ENCODE measurements at regions not wholly inside any gene's neighbourhood (a gene's known extent, or its start where the extent isn't known, plus 50 kb on each side); places are given as distances from the start of the nearest gene placed in this dataset.
"Not testable (repeated sequence)": the region's sequence is repeated elsewhere in the genome, so short reads cannot be mapped to it uniquely, and the experiment has no call there.

DNA sequence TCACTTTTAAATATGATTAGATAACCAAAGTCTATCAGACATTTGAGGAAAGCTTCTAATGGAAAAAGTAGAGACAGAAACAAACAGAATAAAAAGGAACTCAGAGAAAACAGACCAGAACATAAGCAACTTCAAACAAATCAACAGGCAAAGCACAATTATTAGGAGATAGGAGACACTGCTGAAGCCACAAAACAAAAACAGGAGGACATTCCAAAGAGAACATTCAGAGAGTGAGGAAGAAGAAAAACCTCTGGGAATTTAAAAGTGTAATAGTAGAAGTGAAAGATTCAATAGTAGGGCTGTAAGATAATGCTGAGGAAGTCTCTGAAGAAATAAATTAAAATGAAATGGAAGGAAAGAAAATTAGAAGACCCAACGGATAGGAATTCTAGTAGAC lies 83.2 kb upstream of the TBCA start:
- Histone ChIP-seq H3K9me3 (ENCODE audit: control insufficient read depth in 2 of 3, insufficient read depth in 1 of 3, low read length in 3 of 3) (no peaks in the 10 kb centered on the region), H3K9ac (ENCODE audit: low read length in 3 of 3) (no peak overlapping the region), H3K4me3 (ENCODE audit: low read length in 3 of 3) (no peak overlapping the region), H3K4me1 (ENCODE audit: control insufficient read depth in 2 of 3, insufficient read depth in 2 of 3, low read depth in 1 of 3, low read length in 3 of 3) (no peaks in the 10 kb centered on the region), H3K27ac (ENCODE audit: low read depth in 2 of 2, low read length in 2 of 2) (no peak overlapping the region), H3K36me3 (ENCODE audit: control insufficient read depth in 2 of 3, insufficient read depth in 3 of 3, low read length in 3 of 3) (no peaks in the 10 kb centered on the region), H3K27me3 (ENCODE audit: control insufficient read depth, insufficient read depth, low read length) (no peaks in the 10 kb centered on the region)
- DNase-seq, result no peak
- no peak for TF ChIP-seq CTCF (IDR thresholded peaks at IDR 0.05; ENCODE audit: borderline replicate concordance, extremely low read depth, insufficient read depth)
- FAIRE-seq, result no peak
- intact Hi-C loops (cut with DNase I), result no loop called here

DNA sequence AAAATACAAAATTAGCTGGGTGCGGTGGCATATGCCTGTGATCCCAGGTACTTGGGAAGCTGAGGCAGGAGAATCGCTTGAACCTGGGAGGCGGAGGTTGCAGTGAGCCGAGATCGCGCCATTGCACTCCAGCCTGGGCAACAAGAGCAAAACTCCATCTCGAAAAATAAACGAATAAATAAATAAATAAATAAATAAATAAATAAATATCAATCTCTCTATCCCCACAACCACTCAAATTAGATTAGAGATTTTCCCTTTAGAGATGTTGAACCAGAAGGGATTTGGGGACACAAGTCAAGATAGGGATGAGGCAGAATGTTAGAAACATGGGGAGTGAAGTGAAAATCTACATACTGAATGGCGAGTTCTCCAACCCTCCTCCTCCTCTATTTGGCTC lies 82.5 kb upstream of the TBCA start:
- FAIRE-seq; H3K9ac ChIP-seq (ENCODE audit: low read length in 3 of 3); DNase-seq; H3K27me3 ChIP-seq (ENCODE audit: control insufficient read depth, insufficient read depth, low read length); intact Hi-C loops (cut with DNase I); H3K36me3 ChIP-seq (ENCODE audit: control insufficient read depth in 2 of 3, insufficient read depth in 3 of 3, low read length in 3 of 3); H3K4me3 ChIP-seq (ENCODE audit: low read length in 3 of 3); H3K27ac ChIP-seq (ENCODE audit: low read depth in 2 of 2, low read length in 2 of 2); H3K9me3 ChIP-seq (ENCODE audit: control insufficient read depth in 2 of 3, insufficient read depth in 1 of 3, low read length in 3 of 3); H3K4me1 ChIP-seq (ENCODE audit: control insufficient read depth in 2 of 3, insufficient read depth in 2 of 3, low read depth in 1 of 3, low read length in 3 of 3): not testable (repeated sequence)

DNA sequence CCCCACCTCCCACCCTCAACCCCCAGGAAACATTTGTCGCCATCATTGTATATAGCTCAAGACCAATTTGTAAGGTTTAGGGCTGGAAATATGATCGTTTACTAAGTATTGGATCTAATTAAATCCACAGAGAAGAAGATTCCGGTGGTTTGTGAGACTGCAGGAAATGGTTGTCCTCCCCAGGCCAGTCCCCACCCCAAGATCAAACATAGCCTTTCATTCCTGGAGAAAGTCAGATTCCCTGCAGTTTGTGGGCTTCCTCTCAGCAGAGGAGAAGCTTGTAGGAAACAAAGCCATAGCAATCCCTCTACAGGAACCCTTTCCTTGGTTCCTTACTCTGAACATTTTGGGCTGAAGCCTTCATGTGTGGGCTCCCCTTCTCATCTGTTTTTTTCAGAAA lies 79.2 kb upstream of the TBCA start:
- FAIRE-seq, result no peak
- Histone ChIP-seq H3K27ac (ENCODE audit: low read depth in 2 of 2, low read length in 2 of 2) (no peak overlapping the region), H3K4me1 (ENCODE audit: control insufficient read depth in 2 of 3, insufficient read depth in 2 of 3, low read depth in 1 of 3, low read length in 3 of 3) (peaks cover 0 to 6% (median 4%) of the 10 kb centered on the region in 3 donors), H3K9ac (ENCODE audit: low read length in 3 of 3) (no peak overlapping the region), H3K9me3 (ENCODE audit: control insufficient read depth in 2 of 3, insufficient read depth in 1 of 3, low read length in 3 of 3) (no peaks in the 10 kb centered on the region), H3K4me3 (ENCODE audit: low read length in 3 of 3) (no peak overlapping the region), H3K36me3 (ENCODE audit: control insufficient read depth in 2 of 3, insufficient read depth in 3 of 3, low read length in 3 of 3) (no peaks in the 10 kb centered on the region), H3K27me3 (ENCODE audit: control insufficient read depth, insufficient read depth, low read length) (no peaks in the 10 kb centered on the region)
- no peak for DNase-seq
- TF ChIP-seq CTCF (IDR thresholded peaks at IDR 0.05; ENCODE audit: borderline replicate concordance, extremely low read depth, insufficient read depth), result no peak
- intact Hi-C loops (cut with DNase I), result no loop called here

- no peak for TF ChIP-seq CTCF (IDR thresholded peaks at IDR 0.05; ENCODE audit: borderline replicate concordance, extremely low read depth, insufficient read depth)
- H3K36me3 ChIP-seq (ENCODE audit: control insufficient read depth in 2 of 3, insufficient read depth in 3 of 3, low read length in 3 of 3), result no peaks in the 10 kb centered on the region
- H3K9ac ChIP-seq (ENCODE audit: low read length in 3 of 3), result no peak overlapping the region
- no peak overlapping the region for H3K4me3 ChIP-seq (ENCODE audit: low read length in 3 of 3)
- FAIRE-seq (no peak), DNase-seq (peak in 1 of 5 donors; percentile 5)
- H3K27me3 ChIP-seq (ENCODE audit: control insufficient read depth, insufficient read depth, low read length), result no peaks in the 10 kb centered on the region
- H3K4me1 ChIP-seq (ENCODE audit: control insufficient read depth in 2 of 3, insufficient read depth in 2 of 3, low read depth in 1 of 3, low read length in 3 of 3), result peaks cover 0 to 6% (median 4%) of the 10 kb centered on the region in 3 donors
- intact Hi-C loops (cut with DNase I), result no loop called here
- no peaks in the 10 kb centered on the region for H3K9me3 ChIP-seq (ENCODE audit: control insufficient read depth in 2 of 3, insufficient read depth in 1 of 3, low read length in 3 of 3)
- no peak overlapping the region for H3K27ac ChIP-seq (ENCODE audit: low read depth in 2 of 2, low read length in 2 of 2)
These were observed 77.3 kb upstream of the TBCA start for GRCh38 chr5:77853353-77853907.

All from kidney (tissue), 13 donors.